ENCODE measurements at regions not wholly inside any gene's neighbourhood (a gene's known extent, or its start where the extent isn't known, plus 50 kb on each side); places are given as distances from the start of the nearest gene placed in this dataset.

DNA sequence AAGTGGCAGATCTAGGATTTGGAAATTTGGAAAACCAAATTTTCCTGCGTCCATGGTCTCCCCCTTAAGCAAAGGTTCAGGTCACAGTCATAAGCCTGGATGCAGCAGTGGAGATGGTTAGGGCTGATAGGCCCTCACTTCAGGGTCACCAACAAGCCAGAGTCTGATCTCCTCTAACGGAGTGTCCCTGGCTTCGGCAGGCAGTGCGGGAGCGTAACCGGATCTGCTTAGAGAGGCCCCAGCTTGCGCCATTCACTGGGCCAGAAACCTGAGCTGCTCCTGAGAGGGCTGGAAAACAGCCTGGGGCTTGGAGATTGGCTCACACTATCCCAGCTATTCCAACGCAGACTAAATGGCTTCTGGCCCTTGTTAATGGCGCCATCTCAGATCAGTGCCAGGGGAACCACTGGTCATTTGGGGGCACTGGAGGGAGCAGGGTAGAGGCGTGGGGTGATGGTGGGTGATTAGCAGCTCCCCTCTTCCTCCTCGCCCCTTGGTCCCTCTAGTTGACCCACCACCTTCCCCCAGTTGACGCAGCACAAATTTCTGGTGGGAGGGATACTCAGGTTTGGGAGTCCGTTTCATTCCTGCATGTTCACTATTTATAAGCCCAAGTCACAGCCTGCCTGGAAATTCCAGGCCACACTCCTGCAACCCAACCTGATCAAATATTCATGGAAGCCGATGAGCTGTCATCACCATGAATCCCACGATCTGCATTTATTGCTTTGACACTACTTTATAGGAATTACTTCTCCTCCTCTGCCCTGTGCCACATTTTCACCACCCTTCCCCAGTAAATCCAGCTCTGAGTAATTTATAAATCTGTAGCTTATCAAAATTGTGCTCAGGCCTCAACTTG, 134.6 kb upstream of the CPEB4 start:
- no peak overlapping the region for H3K27ac ChIP-seq
- no peak for DNase-seq (ENCODE audit: low spot score)

DNA sequence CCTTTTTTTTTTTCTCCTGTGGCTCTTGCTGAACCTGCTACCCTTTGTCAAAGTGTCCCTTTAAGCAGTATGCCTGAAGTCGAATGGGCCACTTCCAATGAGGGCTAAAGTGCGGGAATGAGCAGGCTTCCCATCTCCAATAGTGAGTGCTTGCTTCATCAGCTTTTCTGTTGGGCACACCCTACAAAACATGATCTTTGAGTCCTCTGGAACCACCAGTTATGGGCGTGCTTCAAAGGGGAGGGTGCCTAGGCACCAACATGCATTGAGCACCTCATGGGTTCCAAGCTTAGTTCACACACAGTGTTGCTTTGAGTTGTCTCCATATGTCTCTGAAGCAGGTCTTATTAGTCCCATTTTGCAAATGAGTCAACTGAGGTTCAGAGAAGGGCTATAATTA, 132.8 kb upstream of the CPEB4 start:
- TF ChIP-seq, protein P1, sequence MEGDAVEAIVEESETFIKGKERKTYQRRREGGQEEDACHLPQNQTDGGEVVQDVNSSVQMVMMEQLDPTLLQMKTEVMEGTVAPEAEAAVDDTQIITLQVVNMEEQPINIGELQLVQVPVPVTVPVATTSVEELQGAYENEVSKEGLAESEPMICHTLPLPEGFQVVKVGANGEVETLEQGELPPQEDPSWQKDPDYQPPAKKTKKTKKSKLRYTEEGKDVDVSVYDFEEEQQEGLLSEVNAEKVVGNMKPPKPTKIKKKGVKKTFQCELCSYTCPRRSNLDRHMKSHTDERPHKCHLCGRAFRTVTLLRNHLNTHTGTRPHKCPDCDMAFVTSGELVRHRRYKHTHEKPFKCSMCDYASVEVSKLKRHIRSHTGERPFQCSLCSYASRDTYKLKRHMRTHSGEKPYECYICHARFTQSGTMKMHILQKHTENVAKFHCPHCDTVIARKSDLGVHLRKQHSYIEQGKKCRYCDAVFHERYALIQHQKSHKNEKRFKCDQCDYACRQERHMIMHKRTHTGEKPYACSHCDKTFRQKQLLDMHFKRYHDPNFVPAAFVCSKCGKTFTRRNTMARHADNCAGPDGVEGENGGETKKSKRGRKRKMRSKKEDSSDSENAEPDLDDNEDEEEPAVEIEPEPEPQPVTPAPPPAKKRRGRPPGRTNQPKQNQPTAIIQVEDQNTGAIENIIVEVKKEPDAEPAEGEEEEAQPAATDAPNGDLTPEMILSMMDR (IDR thresholded peaks at IDR 0.05), result no peak
- no peak for DNase-seq (ENCODE audit: low spot score)
- H3K4me3 ChIP-seq, result no peak overlapping the region
- no peak overlapping the region for H3K27ac ChIP-seq

More for the DNA sequence above, 134.6 kb upstream of the CPEB4 start:
- H3K4me3 ChIP-seq, result no peak overlapping the region
- TF ChIP-seq, protein P1 (IDR thresholded peaks at IDR 0.05), result no peak

DNA sequence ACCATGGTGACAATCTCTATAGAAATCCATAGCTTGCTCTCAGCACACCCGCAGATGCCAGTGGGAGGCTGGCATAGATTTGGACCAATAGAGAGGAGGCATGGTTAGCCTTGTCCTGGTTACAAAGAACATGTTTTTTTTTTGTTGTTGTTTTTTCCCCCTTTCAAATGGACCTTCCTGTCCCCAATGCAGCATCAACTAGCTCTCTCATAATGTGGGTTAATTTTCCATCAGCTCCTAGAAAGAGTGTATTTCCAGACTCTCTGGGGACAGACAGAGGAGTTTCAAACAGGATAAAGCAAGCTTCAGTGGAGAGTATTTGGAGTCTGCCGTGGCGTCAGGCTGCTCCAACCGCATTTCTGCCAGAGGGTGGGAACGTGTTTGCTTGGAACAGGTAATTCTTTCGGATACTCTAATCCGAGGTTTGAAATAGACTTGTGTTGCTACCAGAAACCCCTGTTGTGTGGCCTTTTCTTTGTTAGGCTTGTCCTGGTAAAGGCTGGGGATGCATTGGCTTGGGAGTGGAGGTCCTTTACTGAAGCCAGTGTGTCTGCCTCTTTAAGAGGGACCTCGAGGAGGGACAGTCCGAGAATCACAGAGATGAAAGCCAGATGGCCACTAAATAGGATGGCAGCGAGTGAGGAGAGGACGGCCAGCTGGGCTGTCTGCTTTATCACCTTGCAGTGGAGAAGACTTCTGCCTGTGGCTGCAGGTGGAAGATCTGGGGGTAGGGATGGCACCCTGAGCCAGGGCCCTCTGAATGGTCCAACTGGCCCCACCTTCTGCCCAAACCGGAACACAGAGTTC, 130.5 kb upstream of the CPEB4 start:
- Histone ChIP-seq H3K27ac (no peak overlapping the region), H3K4me3 (no peak overlapping the region)
- TF ChIP-seq, protein P1 (IDR thresholded peaks at IDR 0.05), result no peak
- no peak for DNase-seq (ENCODE audit: low spot score)

DNA sequence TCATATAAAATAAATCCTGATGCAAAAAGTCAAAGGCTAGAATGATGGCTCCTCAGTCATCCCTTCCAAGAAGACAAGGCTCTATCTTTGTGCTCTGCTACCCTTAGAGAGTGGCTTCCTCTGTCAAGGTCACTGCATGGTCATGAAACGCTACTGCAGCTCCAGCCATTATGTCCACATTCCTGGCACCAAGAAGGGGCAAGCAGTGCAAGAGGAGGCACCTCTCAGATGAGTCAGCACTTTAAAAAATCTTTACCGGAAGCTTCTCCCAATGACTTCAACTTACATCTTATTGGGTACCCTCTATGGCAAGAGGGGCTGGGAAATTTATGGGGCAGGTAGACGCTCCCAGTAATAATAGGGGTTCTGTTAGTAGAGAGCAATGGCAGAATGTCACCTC, 129.5 kb upstream of the CPEB4 start:
- TF ChIP-seq, protein P1 (IDR thresholded peaks at IDR 0.05), result no peak
- H3K27ac ChIP-seq, result no peak overlapping the region
- DNase-seq (ENCODE audit: low spot score), result no peak
- H3K4me3 ChIP-seq, result no peak overlapping the region

DNA sequence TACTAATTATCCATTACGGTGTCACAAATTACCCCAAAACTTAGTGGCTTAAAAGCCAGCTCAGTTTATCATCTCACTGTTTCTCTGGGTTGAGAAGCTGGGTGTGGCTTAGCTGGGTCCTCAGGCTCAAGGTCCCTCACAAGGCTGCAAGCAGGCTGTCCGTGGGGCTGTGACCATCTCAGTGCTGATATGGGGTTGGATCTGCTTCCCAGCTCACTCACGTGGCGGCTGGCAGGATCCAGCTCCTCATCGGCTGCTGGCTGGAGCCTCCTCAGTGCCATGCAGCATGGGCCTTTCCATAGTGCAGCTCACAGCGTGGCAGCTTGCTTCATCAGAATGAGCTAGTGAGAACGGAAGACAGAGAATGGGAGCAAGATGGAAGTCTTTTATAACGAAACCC, 128.5 kb upstream of the CPEB4 start:
- TF ChIP-seq, protein P1 (IDR thresholded peaks at IDR 0.05), result no peak
- no peak overlapping the region for H3K27ac ChIP-seq
- no peak overlapping the region for H3K4me3 ChIP-seq
- DNase-seq (ENCODE audit: low spot score), result no peak

DNA sequence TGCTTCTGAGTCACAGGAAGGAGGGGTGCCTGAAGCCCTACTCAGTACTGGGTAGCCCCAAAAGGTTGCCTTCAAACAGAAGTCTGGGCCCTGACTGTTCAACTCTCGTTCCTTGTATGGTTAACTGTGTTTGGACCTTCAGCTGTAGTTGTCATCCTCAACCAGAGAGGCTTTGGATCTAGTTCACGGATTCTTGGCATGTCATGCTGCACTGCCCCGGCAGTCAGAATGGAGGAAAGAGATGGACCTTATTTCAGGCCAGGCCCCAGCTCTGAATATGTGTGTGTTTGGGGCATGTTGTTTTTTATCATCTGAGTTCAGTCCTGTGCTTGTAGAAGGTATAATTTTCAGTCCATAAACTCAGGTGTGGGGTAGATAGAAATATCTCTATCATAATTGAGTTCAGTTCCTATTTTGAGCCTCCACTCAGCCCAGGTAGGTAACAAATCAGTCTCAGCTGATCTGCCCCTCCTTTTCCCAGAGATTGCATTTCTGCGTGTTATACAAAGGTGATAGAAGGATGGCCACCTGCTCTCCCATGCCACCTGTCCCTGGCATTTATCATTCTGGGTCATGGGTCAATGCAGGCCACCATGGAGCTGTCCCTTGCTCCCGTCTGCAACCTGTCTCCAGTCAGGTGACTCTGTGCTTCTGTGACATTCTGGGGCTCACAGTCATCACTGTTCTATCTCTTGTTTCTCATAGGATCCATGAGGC, 127.5 kb upstream of the CPEB4 start:
- DNase-seq (ENCODE audit: low spot score), result no peak
- Histone ChIP-seq H3K4me3 (no peak overlapping the region), H3K27ac (no peak overlapping the region)
- TF ChIP-seq, protein P1 (IDR thresholded peaks at IDR 0.05), result no peak
